PC-3 (cell line): ENCODE measurements at regions not wholly inside any gene's neighbourhood (a gene's known extent, or its start where the extent isn't known, plus 50 kb on each side); places are given as distances from the start of the nearest gene placed in this dataset.

ENCODE experiments used
- ATAC-seq: fragments of 200-7000 bp; cut with Tn5 transposase; 2 replicates; pipeline ENCODE4 v1.9.1; 2020; ENCODE audit warnings: mild to moderate bottlenecking, moderate library complexity
- BruUV-seq: library from RNA; stranded (reverse); fragments of 400-500 nt; replicated peaks from 2 replicates; lab custom pipeline; 2021; lab: Mats Ljungman, UMichigan
- CTCF ChIA-PET: fragments of 300-600 bp; sonication (Branson Sonifier 250); formaldehyde crosslinking; loops from one replicate; lab custom pipeline; 2022; ENCODE audit warnings: antibody characterized with exemption; lab: Charles Lee
- POLR2A ChIA-PET: fragments of 300-600 bp; sonication (Branson Sonifier 250); formaldehyde crosslinking; loops from one replicate; lab custom pipeline; 2022; ENCODE audit warnings: antibody characterized with exemption; ENCODE audit not compliant: unreplicated experiment; lab: Charles Lee
- DNase-seq: peaks from one replicate; pipeline ENCODE4 v3.0.0-alpha.2; 2015
- H2AFZ ChIP-seq: fragments of 300-600 bp; sonication (generic); 2 replicates; pipeline ENCODE4 v1.6.0; 2016; ENCODE audit warnings: antibody characterized with exemption, low read length
- H3F3A ChIP-seq: fragments of 300-600 bp; sonication (generic); one replicate; pipeline ENCODE4 v1.6.0; 2017; ENCODE audit warnings: antibody characterized with exemption, low read length, control low read depth, mild to moderate bottlenecking; ENCODE audit not compliant: unreplicated experiment
- H3K27ac ChIP-seq: fragments of 300-600 bp; sonication (generic); 2 replicates; pipeline ENCODE4 v1.5.1; 2016; ENCODE audit warnings: mild to moderate bottlenecking, low read length
- H3K27me3 ChIP-seq: fragments of 300-600 bp; sonication (generic); 2 replicates; pipeline ENCODE4 v1.6.1; 2016; ENCODE audit warnings: low read length, mixed read lengths
- H3K36me3 ChIP-seq: fragments of 300-600 bp; sonication (generic); 2 replicates; pipeline ENCODE4 v1.6.1; 2016; ENCODE audit warnings: low read depth, mixed run types, low read length, mixed read lengths
- H3K4me1 ChIP-seq: fragments of 300-600 bp; sonication (generic); 2 replicates; pipeline ENCODE4 v1.5.1; 2016; ENCODE audit warnings: low read length; ENCODE audit not compliant: insufficient read depth
- H3K4me2 ChIP-seq: fragments of 300-600 bp; sonication (generic); 2 replicates; pipeline ENCODE4 v1.6.0; 2016; ENCODE audit warnings: low read length
- H3K4me3 ChIP-seq: fragments of 300-600 bp; sonication (generic); 2 replicates; pipeline ENCODE4 v1.5.1; 2016; ENCODE audit warnings: mild to moderate bottlenecking, low read length, mixed read lengths
- H3K79me2 ChIP-seq: fragments of 300-600 bp; sonication (generic); 2 replicates; pipeline ENCODE4 v1.6.1; 2017; ENCODE audit warnings: low read length, mixed read lengths
- H3K9ac ChIP-seq: fragments of 300-600 bp; sonication (generic); 2 replicates; pipeline ENCODE4 v1.6.0; 2016; ENCODE audit warnings: mild to moderate bottlenecking, low read length
- H3K9me2 ChIP-seq: fragments of 300-600 bp; sonication (generic); replicated peaks from 2 replicates; pipeline ENCODE4 v1.6.1; 2016; ENCODE audit warnings: mixed run types, low read length, mixed read lengths
- H3K9me3 ChIP-seq: fragments of 300-600 bp; sonication (generic); 2 replicates; pipeline ENCODE4 v1.6.1; 2016; ENCODE audit warnings: low read length, mixed read lengths
- H4K20me1 ChIP-seq: fragments of 300-600 bp; sonication (generic); 2 replicates; pipeline ENCODE4 v1.6.1; 2016; ENCODE audit warnings: low read length, mixed read lengths
- CTCF ChIP-seq: fragments of 300-600 bp; sonication (generic); conservative IDR thresholded peaks from 2 replicates; pipeline ENCODE4 v1.5.1; 2017; ENCODE audit warnings: antibody characterized with exemption, low read depth, mild to moderate bottlenecking, low read length
- EZH2 ChIP-seq: fragments of 300-600 bp; sonication (generic); IDR thresholded peaks from one replicate; pipeline ENCODE4 v1.6.1; 2017; ENCODE audit warnings: antibody characterized with exemption, mild to moderate bottlenecking, low read length; ENCODE audit not compliant: unreplicated experiment
- EZH2phosphoT487 ChIP-seq: fragments of 300-600 bp; sonication (generic); IDR thresholded peaks from 2 replicates; pipeline ENCODE4 v1.6.1; 2018; ENCODE audit warnings: mild to moderate bottlenecking, antibody characterized with exemption, low read length, borderline replicate concordance
- intact Hi-C: fragments of 100-400 bp; cut with micrococcal nuclease; formaldehyde crosslinking; loops from 2 replicates; pipeline ENCODE4 v1.9.0; 2023

GRCh38 chr1:238312969-238313368 is 422.2 kb upstream of the ZP4 start:
- intact Hi-C loops: no loop called here
- no peaks in the 10 kb centered on the region for H3K36me3 ChIP-seq
- no peaks in the 10 kb centered on the region for H3K9me3 ChIP-seq
- no peaks in the 10 kb centered on the region for H3K9me2 ChIP-seq
- no peaks in the 10 kb centered on the region for H3F3A ChIP-seq
- no peaks in the 10 kb centered on the region for H3K79me2 ChIP-seq
- H3K27me3 ChIP-seq: no peaks in the 10 kb centered on the region
- H3K27ac ChIP-seq: no peak overlapping the region
- H3K4me1 ChIP-seq: no peaks in the 10 kb centered on the region
- no peaks in the 10 kb centered on the region for H4K20me1 ChIP-seq
- DNase-seq: no peak
- no peak overlapping the region for H3K4me3 ChIP-seq
- H3K4me2 ChIP-seq: no peak overlapping the region
- ChIA-PET CTCF (no interaction called here), POLR2A (no interaction called here)
- H3K9ac ChIP-seq: no peak overlapping the region
- TF ChIP-seq EZH2phosphoT487 (no peak), EZH2 (no peak), CTCF (no peak)
- no TSS peak for BruUV-seq
- H2AFZ ChIP-seq: no peak overlapping the region
- ATAC-seq: no peak

GRCh38 chr1:238306411-238306810 is 415.7 kb upstream of the ZP4 start:
- ATAC-seq: no peak
- no peak for TF ChIP-seq CTCF
- TF ChIP-seq EZH2phosphoT487: no peak
- TF ChIP-seq EZH2: no peak
- DNase-seq: no peak
- no peaks in the 10 kb centered on the region for H3K9me3 ChIP-seq
- H4K20me1 ChIP-seq: no peaks in the 10 kb centered on the region
- H3K79me2 ChIP-seq: no peaks in the 10 kb centered on the region
- BruUV-seq: no TSS peak
- H3K4me2 ChIP-seq: no peak overlapping the region
- H3K4me3 ChIP-seq: no peak overlapping the region
- no peaks in the 10 kb centered on the region for H3K9me2 ChIP-seq
- H3K4me1 ChIP-seq: no peaks in the 10 kb centered on the region
- intact Hi-C loops: no loop called here
- no peak overlapping the region for H2AFZ ChIP-seq
- no peak overlapping the region for H3K27ac ChIP-seq
- ChIA-PET POLR2A (no interaction called here), CTCF (no interaction called here)
- H3K36me3 ChIP-seq: no peaks in the 10 kb centered on the region
- H3K27me3 ChIP-seq: no peaks in the 10 kb centered on the region
- H3F3A ChIP-seq: no peaks in the 10 kb centered on the region
- no peak overlapping the region for H3K9ac ChIP-seq

- ATAC-seq (no peak), DNase-seq (no peak)
- Histone ChIP-seq H2AFZ (no peak overlapping the region), H3K4me3 (no peak overlapping the region), H3K79me2 (no peaks in the 10 kb centered on the region), H3K4me2 (no peak overlapping the region), H3K9me2 (no peaks in the 10 kb centered on the region), H3K27ac (no peak overlapping the region), H3K9me3 (no peaks in the 10 kb centered on the region), H4K20me1 (no peaks in the 10 kb centered on the region), H3K36me3 (no peaks in the 10 kb centered on the region), H3K27me3 (no peaks in the 10 kb centered on the region), H3K9ac (no peak overlapping the region), H3K4me1 (no peaks in the 10 kb centered on the region), H3F3A (no peaks in the 10 kb centered on the region)
- BruUV-seq: no TSS peak
- POLR2A ChIA-PET: no interaction called here
- intact Hi-C loops: no loop called here
- no peak for TF ChIP-seq EZH2phosphoT487
- TF ChIP-seq CTCF: no peak
- no peak for TF ChIP-seq EZH2
- CTCF ChIA-PET: no interaction called here
Measured at GRCh38 chr1:238302646-238303045, 411.9 kb upstream of the ZP4 start.
